Mesendoderm (in vitro differentiated cells): ENCODE measurements at regions not wholly inside any gene's neighbourhood (a gene's known extent, or its start where the extent isn't known, plus 50 kb on each side); places are given as distances from the start of the nearest gene placed in this dataset.

ENCODE experiments used
- DNase-seq: peaks from one replicate; pipeline ENCODE4 v3.0.0; 2013
- H2AK5ac ChIP-seq: 2 replicates; pipeline ENCODE4 v1.6.1; 2013; ENCODE audit warnings: low read length, inconsistent platforms
- H2BK120ac ChIP-seq: 2 replicates; pipeline ENCODE4 v1.6.1; 2013; ENCODE audit warnings: low read depth, mild to moderate bottlenecking, low read length, moderate library complexity, mixed read lengths
- H2BK15ac ChIP-seq: replicated peaks from 2 replicates; pipeline ENCODE4 v1.6.1; 2013; ENCODE audit warnings: low read depth, mild to moderate bottlenecking, moderate library complexity
- H2BK5ac ChIP-seq: 2 replicates; pipeline ENCODE4 v1.6.1; 2013; ENCODE audit warnings: low read length, inconsistent platforms
- H3K18ac ChIP-seq: 2 replicates; pipeline ENCODE4 v1.6.1; 2013; ENCODE audit warnings: mild to moderate bottlenecking, low read length, mixed read lengths
- H3K23ac ChIP-seq: one replicate; pipeline ENCODE4 v1.6.1; 2013; ENCODE audit warnings: low read length
- H3K27ac ChIP-seq: 2 replicates; pipeline ENCODE4 v1.5.1; 2013; ENCODE audit warnings: low read depth, mild to moderate bottlenecking, inconsistent platforms, low read length, moderate library complexity
- H3K27me3 ChIP-seq: 2 replicates; pipeline ENCODE4 v1.6.1; 2013; ENCODE audit warnings: low read length, control low read depth, mild to moderate bottlenecking, inconsistent platforms; ENCODE audit not compliant: insufficient read depth, poor library complexity
- H3K36me3 ChIP-seq: 2 replicates; pipeline ENCODE4 v1.6.1; 2013; ENCODE audit warnings: low read length, inconsistent platforms; ENCODE audit not compliant: control insufficient read depth, insufficient read depth
- H3K4ac ChIP-seq: one replicate; pipeline ENCODE4 v1.6.1; 2013; ENCODE audit warnings: low read depth, mild to moderate bottlenecking, low read length, moderate library complexity
- H3K4me1 ChIP-seq: 2 replicates; pipeline ENCODE4 v1.6.1; 2013; ENCODE audit warnings: low read depth, low read length, inconsistent platforms; ENCODE audit not compliant: control insufficient read depth
- H3K4me2 ChIP-seq: 2 replicates; pipeline ENCODE4 v1.6.1; 2013; ENCODE audit warnings: low read length
- H3K4me3 ChIP-seq: 2 replicates; pipeline ENCODE4 v1.5.1; 2013; ENCODE audit warnings: mild to moderate bottlenecking, low read length
- H3K56ac ChIP-seq: one replicate; pipeline ENCODE4 v1.6.1; 2013; ENCODE audit warnings: low read length
- H3K79me1 ChIP-seq: 2 replicates; pipeline ENCODE4 v1.6.1; 2013; ENCODE audit warnings: low read length, inconsistent platforms
- H3K79me2 ChIP-seq: 2 replicates; pipeline ENCODE4 v1.6.1; 2013; ENCODE audit warnings: mild to moderate bottlenecking, low read length; ENCODE audit not compliant: control insufficient read depth, insufficient read depth
- H3K9ac ChIP-seq: 2 replicates; pipeline ENCODE4 v1.6.1; 2013; ENCODE audit warnings: low read length, inconsistent platforms
- H4K5ac ChIP-seq: one replicate; pipeline ENCODE4 v1.6.1; 2013; ENCODE audit warnings: low read length
- H4K8ac ChIP-seq: one replicate; pipeline ENCODE4 v1.6.1; 2013; ENCODE audit warnings: low read depth, mild to moderate bottlenecking, control low read depth, low read length, moderate library complexity
- WGBS: extraction: QIAGEN DNeasy Blood & Tissue Kit; methylation state at CpG from one replicate; pipeline ENCODE4 v1.1.7; 2013; ENCODE audit warnings: low lambda C conversion rate, missing lambda C conversion rate; ENCODE audit not compliant: insufficient coverage; ENCODE audit errors: extremely low coverage; 5-methylcytosine and 5-hydroxymethylcytosine counted together

DNA sequence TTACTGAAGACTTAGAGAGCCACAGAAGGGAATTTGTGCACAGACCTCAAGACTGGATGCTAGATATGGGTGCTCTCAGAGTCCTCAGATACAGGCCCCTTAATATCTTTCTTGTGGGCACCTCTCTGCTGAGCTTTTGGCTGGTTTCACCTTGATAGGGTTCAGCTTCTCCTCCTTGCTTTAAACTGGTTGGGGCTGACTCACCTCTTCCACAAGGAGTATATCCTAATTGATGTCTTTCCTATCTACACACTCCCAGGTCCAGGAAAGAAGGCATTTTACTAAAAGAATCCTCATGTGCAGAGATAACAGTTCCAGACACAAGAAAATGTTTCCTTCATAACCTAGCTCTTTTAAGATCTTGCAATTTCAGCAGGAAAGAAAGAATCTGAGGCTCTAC, 284.4 kb downstream of the NDFIP2 start:
- Histone ChIP-seq H2BK120ac (no peak overlapping the region), H2AK5ac (no peak overlapping the region), H3K23ac (no peak overlapping the region), H3K79me2 (no peaks in the 10 kb centered on the region), H4K5ac (no peak overlapping the region), H4K8ac (no peak overlapping the region), H3K18ac (peak overlapping the region; percentile 84), H3K56ac (no peak overlapping the region), H3K4me1 (no peaks in the 10 kb centered on the region), H3K9ac (no peak overlapping the region), H3K27ac (no peak overlapping the region), H3K4me3 (no peak overlapping the region), H3K27me3 (no peaks in the 10 kb centered on the region), H3K79me1 (no peaks in the 10 kb centered on the region), H2BK5ac (no peak overlapping the region), H3K36me3 (no peaks in the 10 kb centered on the region), H3K4me2 (no peak overlapping the region), H2BK15ac (no peak overlapping the region), H3K4ac (no peak overlapping the region)
- DNase-seq: no peak

DNA sequence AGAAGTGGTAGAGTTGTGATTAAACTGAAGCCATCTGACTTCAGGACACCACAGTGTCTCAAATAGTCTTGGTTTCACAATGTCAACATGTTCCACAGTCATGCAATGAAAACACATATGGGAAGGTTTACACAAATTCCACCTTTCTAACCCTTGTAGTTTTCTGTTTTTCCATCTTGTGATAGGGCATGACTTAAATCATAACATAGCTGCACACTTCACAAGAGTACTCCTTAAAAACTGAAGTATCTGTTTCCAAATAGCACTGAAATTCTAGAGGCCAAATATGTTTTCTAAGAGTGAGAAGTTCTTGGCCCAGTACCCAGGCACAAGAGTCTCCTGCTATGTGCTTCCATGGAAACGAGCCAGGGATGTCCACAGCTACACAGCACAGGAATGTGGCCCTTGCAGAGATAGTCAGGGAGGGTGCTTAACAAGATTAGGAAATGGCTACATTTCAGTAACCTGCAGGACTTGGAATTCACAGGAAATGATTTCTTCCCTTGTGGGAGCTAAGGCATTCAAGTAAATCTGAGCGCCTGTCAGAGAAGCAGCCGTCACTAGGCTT, 269.1 kb downstream of the NDFIP2 start:
- Histone ChIP-seq H3K56ac (no peak overlapping the region), H2BK5ac (peak overlapping the region; percentile 49), H2AK5ac (no peak overlapping the region), H3K36me3 (no peaks in the 10 kb centered on the region), H4K5ac (peak overlapping the region; percentile 47), H3K79me2 (no peaks in the 10 kb centered on the region), H3K4me1 (peaks cover 6% of the 10 kb centered on the region), H3K79me1 (no peaks in the 10 kb centered on the region), H3K18ac (peak overlapping the region; percentile 68), H3K23ac (no peak overlapping the region), H2BK15ac (no peak overlapping the region), H4K8ac (no peak overlapping the region), H3K9ac (no peak overlapping the region), H3K27me3 (no peaks in the 10 kb centered on the region), H3K4ac (no peak overlapping the region), H2BK120ac (no peak overlapping the region), H3K4me2 (no peak overlapping the region), H3K4me3 (no peak overlapping the region), H3K27ac (peak overlapping the region; percentile 20)
- no CpG with 5 or more reads among the region's 3 CpGs for WGBS
- DNase-seq: peak; percentile 99

DNA sequence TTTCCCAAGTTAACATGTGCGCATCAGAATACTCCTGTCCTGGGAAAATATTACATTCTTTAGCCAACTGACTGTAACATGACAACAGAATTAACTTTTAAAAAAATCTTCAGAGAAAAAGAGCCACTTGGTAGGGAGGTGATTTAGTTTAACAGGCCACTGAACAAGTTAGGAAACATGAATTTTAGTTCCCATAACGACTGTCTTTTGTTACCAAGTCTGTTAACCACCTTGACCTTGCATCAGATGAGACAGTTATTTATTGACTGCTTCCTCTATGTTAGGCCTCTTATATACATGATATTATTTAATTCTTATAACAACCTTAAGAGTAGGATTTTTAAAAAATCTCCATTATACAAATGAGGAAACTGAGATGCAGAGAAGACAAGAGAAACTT, 268.6 kb downstream of the NDFIP2 start:
- H3K9ac ChIP-seq: no peak overlapping the region
- no peak overlapping the region for H3K27ac ChIP-seq
- no peak for DNase-seq
- no CpG with 5 or more reads among the region's 2 CpGs for WGBS
- H4K8ac ChIP-seq: no peak overlapping the region
- H2BK5ac ChIP-seq: no peak overlapping the region
- no peak overlapping the region for H3K4me3 ChIP-seq
- H3K79me2 ChIP-seq: no peaks in the 10 kb centered on the region
- no peak overlapping the region for H2BK120ac ChIP-seq
- peak overlapping the region; percentile 47 for H4K5ac ChIP-seq
- H3K4ac ChIP-seq: no peak overlapping the region
- H2BK15ac ChIP-seq: no peak overlapping the region
- H3K23ac ChIP-seq: no peak overlapping the region
- H3K27me3 ChIP-seq: no peaks in the 10 kb centered on the region
- no peaks in the 10 kb centered on the region for H3K36me3 ChIP-seq
- H3K56ac ChIP-seq: no peak overlapping the region
- no peak overlapping the region for H2AK5ac ChIP-seq
- H3K79me1 ChIP-seq: no peaks in the 10 kb centered on the region
- peaks cover 6% of the 10 kb centered on the region for H3K4me1 ChIP-seq
- no peak overlapping the region for H3K4me2 ChIP-seq
- no peak overlapping the region for H3K18ac ChIP-seq

DNA sequence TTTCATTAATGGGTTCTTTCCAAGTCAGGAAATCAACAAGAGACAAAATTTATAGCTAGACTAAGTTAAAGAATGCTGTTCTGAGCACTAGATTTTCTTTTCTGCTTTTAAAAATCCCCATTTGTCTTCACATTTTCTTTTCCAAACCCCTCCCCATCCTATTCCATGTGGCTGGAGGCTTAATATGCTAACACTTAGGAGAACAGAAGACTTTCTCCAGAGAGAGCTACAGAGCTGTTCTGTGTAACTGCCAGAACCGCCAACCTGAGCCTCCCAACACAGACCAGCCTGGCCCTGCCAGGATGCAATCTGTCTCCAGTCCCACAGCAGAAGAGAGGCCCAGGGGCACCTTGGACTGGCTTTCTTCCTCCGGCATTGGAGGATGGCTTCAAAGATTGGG, 264.1 kb downstream of the NDFIP2 start:
- no peak for DNase-seq
- Histone ChIP-seq H3K4me3 (no peak overlapping the region), H3K27me3 (no peaks in the 10 kb centered on the region), H3K36me3 (no peaks in the 10 kb centered on the region), H2BK15ac (no peak overlapping the region), H2AK5ac (no peak overlapping the region), H3K79me2 (no peaks in the 10 kb centered on the region), H3K4me1 (peaks cover 3% of the 10 kb centered on the region), H4K5ac (no peak overlapping the region), H3K56ac (no peak overlapping the region), H3K4ac (no peak overlapping the region), H4K8ac (no peak overlapping the region), H2BK120ac (no peak overlapping the region), H3K79me1 (no peaks in the 10 kb centered on the region), H3K18ac (no peak overlapping the region), H3K9ac (no peak overlapping the region), H2BK5ac (no peak overlapping the region), H3K27ac (no peak overlapping the region), H3K23ac (no peak overlapping the region), H3K4me2 (no peak overlapping the region)
- WGBS: no CpG with 5 or more reads among the region's 2 CpGs

DNA sequence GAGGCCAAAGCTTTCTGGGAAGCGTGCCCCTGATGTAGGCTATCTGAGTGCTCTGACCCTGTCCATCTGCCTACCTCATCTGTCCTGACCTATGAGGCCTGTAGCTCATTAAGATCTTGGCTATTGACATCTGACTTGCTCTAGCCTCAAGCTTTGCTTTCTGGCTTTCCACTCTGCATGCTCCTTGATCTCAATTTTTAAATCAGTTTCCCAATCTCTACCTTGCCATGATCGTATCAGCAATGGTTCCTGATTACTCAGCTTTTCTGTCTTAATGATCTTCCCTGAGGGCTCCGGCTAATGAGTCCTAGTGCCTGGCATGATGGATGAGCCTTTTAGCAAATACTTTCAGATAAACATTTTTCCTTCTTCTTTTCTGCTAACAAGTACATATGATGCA, 262.0 kb downstream of the NDFIP2 start:
- H3K79me1 ChIP-seq: no peaks in the 10 kb centered on the region

DNA sequence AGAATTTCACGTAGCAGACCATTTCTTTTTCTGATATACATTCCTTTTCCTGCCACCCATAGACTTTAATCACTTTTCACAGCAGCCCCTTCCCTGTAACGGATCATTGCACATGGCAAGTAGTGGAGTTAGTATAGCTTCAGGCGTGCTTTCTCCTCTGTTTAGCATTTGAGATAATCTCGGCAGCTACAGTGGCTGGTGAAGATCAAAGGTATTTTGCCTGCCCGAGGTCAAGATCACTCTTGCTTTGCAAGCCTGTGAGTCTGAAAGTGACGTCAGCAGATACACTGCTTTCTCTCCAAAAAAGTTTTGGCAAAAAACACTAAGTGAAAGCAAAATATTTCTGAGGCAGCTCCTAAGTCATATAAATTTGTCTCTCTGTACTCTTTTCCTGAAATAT, 260.0 kb downstream of the NDFIP2 start:
- no peak overlapping the region for H3K23ac ChIP-seq
- peak; percentile 67 for DNase-seq
- WGBS: no CpG with 5 or more reads among the region's 6 CpGs
- H3K56ac ChIP-seq: no peak overlapping the region
- H3K36me3 ChIP-seq: no peaks in the 10 kb centered on the region
- H2BK120ac ChIP-seq: no peak overlapping the region
- H3K4me2 ChIP-seq: no peak overlapping the region
- H3K79me1 ChIP-seq: no peaks in the 10 kb centered on the region
- no peak overlapping the region for H3K27ac ChIP-seq
- no peak overlapping the region for H4K5ac ChIP-seq
- H3K4me1 ChIP-seq: no peaks in the 10 kb centered on the region
- no peak overlapping the region for H3K9ac ChIP-seq
- no peak overlapping the region for H2AK5ac ChIP-seq
- H4K8ac ChIP-seq: no peak overlapping the region
- H3K4me3 ChIP-seq: no peak overlapping the region
- H3K18ac ChIP-seq: no peak overlapping the region
- no peaks in the 10 kb centered on the region for H3K79me2 ChIP-seq
- no peak overlapping the region for H3K4ac ChIP-seq
- H2BK5ac ChIP-seq: no peak overlapping the region
- H3K27me3 ChIP-seq: no peaks in the 10 kb centered on the region
- no peak overlapping the region for H2BK15ac ChIP-seq

More for the DNA sequence above, 262.0 kb downstream of the NDFIP2 start:
- no peaks in the 10 kb centered on the region for H3K79me2 ChIP-seq
- H3K9ac ChIP-seq: no peak overlapping the region
- no peak overlapping the region for H2BK15ac ChIP-seq
- no peak overlapping the region for H3K56ac ChIP-seq
- no peak overlapping the region for H3K18ac ChIP-seq
- H4K5ac ChIP-seq: no peak overlapping the region
- no peak overlapping the region for H3K27ac ChIP-seq
- no peak overlapping the region for H2BK120ac ChIP-seq
- H2AK5ac ChIP-seq: no peak overlapping the region
- whole genome bisulfite sequencing: no CpG with 5 or more reads among the region's 3 CpGs
- no peak overlapping the region for H3K4me2 ChIP-seq
- no peak overlapping the region for H4K8ac ChIP-seq
- no peak overlapping the region for H2BK5ac ChIP-seq
- no peak for DNase-seq
- no peaks in the 10 kb centered on the region for H3K4me1 ChIP-seq
- no peak overlapping the region for H3K23ac ChIP-seq
- no peak overlapping the region for H3K4ac ChIP-seq
- no peak overlapping the region for H3K4me3 ChIP-seq
- no peaks in the 10 kb centered on the region for H3K27me3 ChIP-seq
- no peaks in the 10 kb centered on the region for H3K36me3 ChIP-seq
